GM19372 (cell line): ENCODE measurements at regions not wholly inside any gene's neighbourhood (a gene's known extent, or its start where the extent isn't known, plus 50 kb on each side); places are given as distances from the start of the nearest gene placed in this dataset.

ENCODE experiments used
- ATAC-seq: cut with Tn5 transposase; IDR thresholded peaks from one replicate; pipeline ENCODE4 v1.9.1; 2021; ENCODE audit warnings: mild to moderate bottlenecking, low read depth, moderate library complexity; ENCODE audit not compliant: unreplicated experiment

GRCh38 chr6:100153636-100154275, 159.7 kb upstream of the MCHR2 start:
- ATAC-seq: no peak

DNA sequence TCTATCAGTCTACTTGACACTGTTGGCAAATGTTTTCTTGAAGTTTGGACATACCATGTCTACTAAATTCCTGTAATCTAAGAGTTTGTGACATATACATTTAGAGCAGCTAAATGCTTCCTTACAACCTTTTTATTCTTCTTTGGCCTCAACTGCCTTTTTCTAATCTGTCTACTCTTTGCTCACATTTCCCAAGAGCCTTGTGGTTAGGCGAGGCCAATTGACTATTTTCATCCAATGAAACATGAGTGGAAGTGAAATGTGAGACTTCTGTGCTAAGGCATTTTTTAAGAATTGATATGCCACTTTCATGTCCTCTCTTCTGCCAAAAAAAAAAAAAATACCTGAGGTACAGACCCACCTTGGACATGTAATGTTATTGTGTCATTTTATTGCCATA, 158.2 kb upstream of the MCHR2 start:
- no peak for ATAC-seq

DNA sequence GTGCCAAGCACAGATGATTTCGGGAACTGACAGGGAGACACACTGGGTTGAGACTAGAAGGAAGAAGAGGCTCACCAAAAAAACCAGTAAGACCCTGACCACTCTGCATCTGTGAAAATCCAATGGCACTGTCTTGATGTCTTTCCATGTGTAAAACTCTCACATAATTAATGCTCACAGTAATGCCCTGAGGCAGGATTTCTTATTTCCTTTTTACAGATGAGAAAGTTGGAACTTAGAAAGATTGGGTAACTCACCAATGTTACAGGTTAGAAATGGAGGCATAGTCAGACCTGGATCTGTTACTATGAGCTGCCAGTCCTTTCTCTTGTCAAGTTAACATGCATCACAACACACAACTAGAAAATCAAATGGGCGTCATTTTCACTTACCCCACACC, 151.0 kb upstream of the MCHR2 start:
- ATAC-seq: no peak

- no peak for ATAC-seq
These were observed 144.5 kb upstream of the MCHR2 start for GRCh38 chr6:100138346-100139022.

DNA sequence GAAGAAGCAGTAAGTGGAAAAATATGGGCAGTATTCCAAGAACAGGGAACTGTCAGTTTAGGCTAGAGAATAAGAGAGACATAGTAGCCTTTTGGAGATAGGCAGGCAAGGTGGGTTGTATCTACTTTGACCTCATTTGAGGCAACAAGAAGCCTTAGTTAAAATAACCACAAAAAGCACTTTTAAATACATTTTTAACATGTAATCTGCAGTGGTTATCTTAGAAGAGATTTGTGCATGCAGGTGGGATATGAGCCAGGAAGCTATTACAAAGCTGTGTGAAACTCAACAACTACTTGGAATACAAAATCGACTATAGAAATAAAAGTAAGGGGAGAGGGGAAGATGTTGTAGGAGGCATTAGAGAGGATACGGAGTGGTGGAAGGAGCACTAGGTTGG, 143.7 kb upstream of the MCHR2 start:
- no peak for ATAC-seq

- ATAC-seq: no peak
These were observed 142.6 kb upstream of the MCHR2 start for GRCh38 chr6:100136590-100136989.

GRCh38 chr6:100135977-100136376, 142.0 kb upstream of the MCHR2 start:
- ATAC-seq: no peak

DNA sequence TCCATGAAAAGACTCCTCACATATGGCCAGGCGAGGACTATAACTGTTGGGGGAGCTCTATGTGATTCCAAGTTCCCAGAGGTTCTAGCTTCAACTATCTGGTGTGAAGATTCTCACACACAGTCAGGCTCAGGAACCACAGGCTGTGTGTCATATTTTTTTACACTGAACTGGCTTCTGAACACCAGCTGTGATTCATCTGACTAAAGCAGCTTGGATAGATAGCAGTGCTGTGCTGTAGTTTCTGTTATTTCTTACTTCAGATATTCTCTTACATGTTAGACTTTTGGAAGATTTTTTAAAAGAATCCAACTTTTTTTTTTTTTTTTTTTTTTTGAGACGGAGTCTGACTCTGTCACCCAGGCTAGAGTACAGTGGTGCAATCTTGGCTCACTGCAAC, 140.7 kb upstream of the MCHR2 start:
- no peak for ATAC-seq

DNA sequence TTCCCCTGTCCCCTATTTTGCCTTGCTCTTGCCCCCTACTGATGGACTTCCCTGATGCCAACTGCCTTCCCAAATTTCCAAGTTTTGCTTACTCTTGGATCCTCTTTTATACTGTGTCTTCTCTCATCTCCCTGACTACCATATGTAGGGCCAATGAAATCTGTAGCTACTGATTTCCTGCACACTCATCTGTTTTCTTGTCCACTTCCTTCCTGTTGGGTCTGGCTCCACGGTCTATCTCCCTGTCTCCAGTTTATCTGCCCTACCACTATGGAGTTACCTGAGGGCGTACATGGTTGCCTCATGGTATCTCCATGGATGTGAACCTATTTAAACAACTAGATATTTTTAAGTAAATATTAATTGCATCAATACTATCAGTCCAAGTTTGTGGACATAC, 140.3 kb upstream of the MCHR2 start:
- no peak for ATAC-seq

- ATAC-seq: no peak
These were observed 138.0 kb upstream of the MCHR2 start for GRCh38 chr6:100132005-100132404.

DNA sequence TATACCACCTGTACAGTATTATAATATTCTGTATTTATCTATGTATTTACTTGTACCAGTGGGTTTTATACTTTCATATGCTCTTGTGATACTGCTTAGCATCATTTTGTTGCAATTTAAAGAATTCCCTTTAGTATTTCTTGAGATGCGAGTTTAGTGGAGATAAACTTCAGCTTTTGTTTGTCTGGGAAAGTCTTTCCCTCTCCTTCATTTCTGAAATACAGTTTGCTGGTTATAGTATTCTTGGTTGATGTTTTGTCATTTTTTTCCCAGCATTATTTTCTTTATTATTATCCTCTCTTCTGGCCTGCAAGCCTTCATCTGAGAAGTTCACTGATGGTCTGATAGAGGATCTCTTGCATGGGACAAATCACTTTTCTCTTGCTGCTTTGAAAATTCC, 136.6 kb upstream of the MCHR2 start:
- ATAC-seq: no peak

GRCh38 chr6:100126790-100127484, 132.9 kb upstream of the MCHR2 start:
- ATAC-seq: no peak

DNA sequence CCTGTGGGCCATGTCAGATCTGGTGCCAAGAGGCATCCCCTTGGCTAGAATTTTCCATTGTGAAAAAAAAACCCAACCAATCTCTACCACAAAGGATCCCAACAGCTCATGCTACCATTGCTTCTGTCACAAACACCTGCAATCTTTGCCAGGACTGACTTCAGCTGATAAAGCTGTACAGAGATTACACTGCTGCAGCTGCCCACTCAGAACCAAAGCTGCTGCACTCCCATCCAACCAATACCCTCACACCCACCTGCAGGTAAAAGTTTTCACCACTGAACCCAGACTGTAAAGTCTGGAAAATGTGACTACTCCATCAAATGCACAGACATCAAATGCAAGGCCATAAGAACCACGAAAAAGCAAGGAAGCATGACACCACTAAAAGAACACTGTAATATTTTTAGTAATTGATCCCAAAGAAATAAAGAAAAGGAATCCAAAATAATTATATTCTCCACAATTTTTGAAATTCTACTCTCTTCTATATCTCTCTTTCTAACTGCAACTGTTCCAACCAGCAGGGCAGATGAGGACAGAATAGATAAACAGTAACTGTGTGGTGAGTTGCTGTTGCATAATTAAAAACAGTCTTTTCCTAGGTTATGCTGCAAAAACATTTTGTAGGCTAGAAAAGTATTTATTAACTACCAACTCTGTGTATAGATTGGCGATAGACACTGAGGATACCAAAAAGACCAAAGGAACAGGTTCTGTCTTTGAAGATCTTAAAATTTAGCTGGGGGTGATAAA, 128.0 kb upstream of the MCHR2 start:
- ATAC-seq: no peak

DNA sequence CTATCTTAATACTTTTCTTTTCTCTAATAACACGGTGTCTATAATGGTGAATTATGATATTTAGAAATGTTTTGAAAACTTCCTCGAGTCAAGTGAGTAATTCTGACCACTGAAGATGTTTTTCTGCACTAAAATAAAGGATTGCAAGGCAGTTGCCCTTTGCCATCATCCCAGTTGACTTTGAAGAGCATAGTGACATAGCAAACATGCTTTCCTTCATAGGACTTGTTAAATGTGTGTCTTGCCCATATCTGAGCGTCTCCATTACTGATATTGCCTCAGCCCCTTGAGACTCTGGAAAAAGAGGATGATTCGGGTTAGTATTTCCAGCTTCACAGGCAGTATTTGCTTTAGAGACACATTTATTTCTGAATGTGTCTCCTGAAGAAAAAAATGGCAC, 125.2 kb upstream of the MCHR2 start:
- no peak for ATAC-seq

GRCh38 chr6:100118301-100118700, 124.3 kb upstream of the MCHR2 start:
- no peak for ATAC-seq

GRCh38 chr6:100117680-100118079, 123.7 kb upstream of the MCHR2 start:
- no peak for ATAC-seq

DNA sequence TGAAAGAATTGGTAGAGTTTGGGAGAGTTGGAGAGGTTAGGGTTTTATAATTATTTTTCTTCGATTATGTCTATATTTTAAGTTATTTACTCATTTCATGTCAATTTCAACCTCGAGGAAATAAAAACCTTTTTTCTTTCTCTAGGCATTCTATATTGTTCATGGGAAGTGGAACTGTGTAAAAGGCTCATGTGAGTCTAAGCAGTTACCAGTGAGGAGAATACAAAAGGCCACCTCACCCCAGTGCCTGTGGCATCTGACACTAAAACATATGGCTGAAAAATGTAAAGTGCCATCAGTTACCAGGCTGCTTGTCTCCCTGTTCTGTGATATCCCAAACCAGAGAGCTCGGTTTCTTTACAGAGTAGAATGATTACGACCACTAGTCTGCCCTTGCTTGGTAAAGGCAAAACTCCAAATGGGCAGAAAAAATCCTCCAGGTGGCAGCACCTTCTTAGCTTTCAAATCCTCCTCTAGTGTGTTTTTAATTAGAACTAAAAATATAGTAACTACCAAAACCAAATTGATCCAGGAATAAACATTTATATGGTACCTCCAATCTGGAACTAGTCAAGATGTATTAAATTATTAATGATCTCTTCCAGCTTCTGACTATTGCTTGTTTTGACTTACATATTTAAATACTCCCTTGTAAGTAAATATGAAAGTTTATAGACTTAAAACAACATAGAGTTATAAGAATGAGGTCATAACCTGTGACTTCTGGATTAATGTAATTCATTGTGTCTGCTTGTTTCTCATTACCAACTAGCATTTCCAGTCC, 122.6 kb upstream of the MCHR2 start:
- ATAC-seq: no peak

DNA sequence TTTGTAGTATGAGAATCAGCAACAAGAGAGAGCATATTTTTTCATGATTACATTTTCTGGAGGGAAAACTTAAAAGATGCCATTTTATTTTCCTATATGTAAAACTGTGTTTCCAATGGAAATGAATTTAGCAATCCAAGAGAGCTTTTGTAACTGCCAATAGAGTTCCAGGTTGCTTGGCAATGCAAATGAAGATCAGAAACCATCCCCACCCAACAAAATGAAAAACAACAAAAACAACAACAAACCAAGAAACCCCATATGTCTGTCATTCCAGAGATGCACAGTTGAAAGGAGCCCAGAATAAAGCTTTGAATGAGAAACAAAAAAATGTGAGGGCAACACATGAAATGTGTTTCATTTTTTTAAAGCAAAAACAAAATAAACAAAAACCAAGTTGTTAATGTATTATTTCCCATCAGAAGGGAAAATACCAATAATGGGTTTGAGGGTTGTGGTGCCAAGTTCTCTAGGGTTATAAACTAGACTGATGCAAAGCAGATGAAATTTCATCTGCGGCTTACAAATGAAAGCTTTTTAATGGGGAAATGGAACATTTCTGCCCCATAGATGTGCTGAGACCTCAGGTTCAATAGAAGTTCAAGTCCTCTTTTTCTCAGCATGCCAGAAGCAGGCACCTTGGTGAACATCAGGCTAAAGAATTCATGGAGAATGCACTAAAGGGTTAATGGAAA, 121.5 kb upstream of the MCHR2 start:
- ATAC-seq: no peak

DNA sequence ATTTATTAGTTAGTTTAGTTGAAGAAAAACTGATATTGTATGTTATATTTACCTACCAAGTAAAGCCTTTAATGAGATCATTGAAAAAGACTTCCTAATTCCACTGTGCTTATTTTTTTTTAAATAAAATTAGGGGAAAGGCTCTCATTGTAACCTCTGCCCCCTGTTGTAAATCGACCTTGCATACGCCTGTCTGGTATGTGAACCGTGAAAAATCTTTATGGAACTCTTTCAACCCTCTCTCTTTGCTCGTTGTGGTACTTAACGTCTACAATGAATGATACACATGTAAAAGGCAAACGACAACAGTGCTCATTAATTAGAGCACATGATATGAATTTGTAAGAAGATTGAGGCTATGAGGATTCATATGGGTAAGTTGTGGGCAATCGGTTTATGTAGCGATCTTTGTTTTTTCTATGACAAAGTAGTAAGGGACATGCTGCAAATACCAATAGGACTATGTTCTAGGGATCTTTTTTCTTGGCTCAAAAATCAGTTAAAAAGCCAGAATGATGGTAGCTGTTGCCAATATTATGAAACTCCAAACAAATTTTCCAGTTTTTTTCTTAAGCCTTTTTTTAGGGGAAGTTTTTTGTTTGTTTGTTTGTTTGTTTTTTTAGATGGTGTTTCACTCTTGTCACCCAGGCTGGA, 119.0 kb upstream of the MCHR2 start:
- ATAC-seq: no peak
